WTC11 (cell line): ENCODE measurements at regions not wholly inside any gene's neighbourhood (a gene's known extent, or its start where the extent isn't known, plus 50 kb on each side); places are given as distances from the start of the nearest gene placed in this dataset.

Source experiments
- ATAC-seq: fragments of 200-7000 bp; cut with Tn5 transposase; 2 replicates; pipeline ENCODE4 v1.10.0; 2021; ENCODE audit warnings: mild to moderate bottlenecking, moderate library complexity
- CTCF ChIA-PET: fragments of 300-600 bp; sonication (Branson Sonifier 250); formaldehyde crosslinking; loops from one replicate; lab custom pipeline; 2021; ENCODE audit warnings: antibody characterized with exemption; lab: Charles Lee
- POLR2A ChIA-PET: fragments of 350-600 bp; sonication (Branson Sonifier 250); formaldehyde crosslinking; loops from one replicate; lab custom pipeline; 2021; ENCODE audit warnings: antibody characterized with exemption; lab: Charles Lee
- DNase-seq: peaks from one replicate; pipeline ENCODE4 v3.0.0; 2021; ENCODE audit warnings: low spot score
- H3K27ac Mint-ChIP-seq: 2 replicates; pipeline ENCODE4 v1.8.0; 2021; ENCODE audit warnings: mixed read lengths
- H3K27me3 Mint-ChIP-seq: 2 replicates; pipeline ENCODE4 v1.8.0; 2021; ENCODE audit warnings: low read depth, mild to moderate bottlenecking, moderate library complexity, mixed read lengths
- H3K36me3 Mint-ChIP-seq: 2 replicates; pipeline ENCODE4 v1.8.0; 2021; ENCODE audit warnings: mixed read lengths
- H3K4me1 Mint-ChIP-seq: 2 replicates; pipeline ENCODE4 v1.8.0; 2022; ENCODE audit warnings: mixed read lengths
- H3K4me3 Mint-ChIP-seq: 2 replicates; pipeline ENCODE4 v1.8.0; 2021; ENCODE audit warnings: mild to moderate bottlenecking, moderate library complexity, mixed read lengths
- H3K9me3 Mint-ChIP-seq: 2 replicates; pipeline ENCODE4 v1.8.0; 2021; ENCODE audit warnings: mixed read lengths
- ERG ChIP-seq: fragments of 250-450 bp; sonication (Bioruptor Pico); IDR thresholded peaks from 2 replicates; pipeline ENCODE4 v1.8.0; 2021; ENCODE audit warnings: mild to moderate bottlenecking
- HMGXB4 ChIP-seq: sonication (generic); formaldehyde crosslinking; IDR thresholded peaks from 2 replicates; pipeline ENCODE4 v1.8.1; 2023; ENCODE audit warnings: mild to moderate bottlenecking, moderate library complexity, missing genetic modification reagents
- SP1 ChIP-seq: sonication (generic); formaldehyde crosslinking; conservative IDR thresholded peaks from 2 replicates; pipeline ENCODE4 v1.8.1; 2022; ENCODE audit warnings: missing genetic modification reagents
- TCF7 ChIP-seq: sonication (generic); formaldehyde crosslinking; IDR thresholded peaks from 2 replicates; pipeline ENCODE4 v1.8.0; 2022; ENCODE audit warnings: mild to moderate bottlenecking, low read depth, missing genetic modification reagents, moderate library complexity
- ZBTB21 ChIP-seq: sonication (generic); formaldehyde crosslinking; IDR thresholded peaks from 2 replicates; pipeline ENCODE4 v1.8.1; 2023; ENCODE audit warnings: mild to moderate bottlenecking, missing genetic modification reagents, borderline replicate concordance
- ZBTB43 ChIP-seq: sonication (generic); formaldehyde crosslinking; IDR thresholded peaks from 2 replicates; pipeline ENCODE4 v1.8.1; 2023; ENCODE audit warnings: mild to moderate bottlenecking, missing genetic modification reagents
- ZNF232 ChIP-seq: sonication (generic); formaldehyde crosslinking; IDR thresholded peaks from 2 replicates; pipeline ENCODE4 v1.8.0; 2022; ENCODE audit warnings: mild to moderate bottlenecking, missing genetic modification reagents
- ZNF281 ChIP-seq: sonication (generic); formaldehyde crosslinking; IDR thresholded peaks from 2 replicates; pipeline ENCODE4 v1.8.0; 2023; ENCODE audit warnings: mild to moderate bottlenecking, missing genetic modification reagents
- ZNF512 ChIP-seq: sonication (generic); formaldehyde crosslinking; IDR thresholded peaks from 2 replicates; pipeline ENCODE4 v1.8.1; 2022; ENCODE audit warnings: missing genetic modification reagents, borderline replicate concordance
- ZNF532 ChIP-seq: fragments of 250-450 bp; sonication (Bioruptor Pico); IDR thresholded peaks from 2 replicates; pipeline ENCODE4 v1.9.0; 2021; ENCODE audit warnings: mild to moderate bottlenecking, borderline replicate concordance

GRCh38 chr9:71403106-71403505 lies 281.7 kb upstream of the TRPM3 start:
- Mint-ChIP-seq H3K9me3 (peaks cover 15% of the 10 kb centered on the region), H3K27me3 (no peaks in the 10 kb centered on the region; the same call in 1 of the 2 replicates), H3K27ac (no peak overlapping the region), H3K4me3 (no peak overlapping the region), H3K36me3 (peaks cover 15% of the 10 kb centered on the region), H3K4me1 (no peaks in the 10 kb centered on the region)
- ChIA-PET POLR2A (no interaction called here), CTCF (no interaction called here)
- ATAC-seq (no peak), DNase-seq (no peak)
- TF ChIP-seq ZBTB21: no peak
- TF ChIP-seq ZNF232 (CRISPR knock-in tag): no peak
- TF ChIP-seq HMGXB4: no peak
- TF ChIP-seq ZNF512 (CRISPR knock-in tag): no peak
- no peak for TF ChIP-seq ZNF281 (CRISPR knock-in tag)

GRCh38 chr9:71393005-71393404 lies 271.6 kb upstream of the TRPM3 start:
- POLR2A ChIA-PET: no interaction called here
- no peaks in the 10 kb centered on the region for H3K27me3 Mint-ChIP-seq

GRCh38 chr9:71384343-71384742 lies 262.9 kb upstream of the TRPM3 start:
- ChIA-PET POLR2A (no interaction called here), CTCF (no interaction called here)
- no peaks in the 10 kb centered on the region for H3K36me3 Mint-ChIP-seq
- H3K4me1 Mint-ChIP-seq: peaks cover 13% of the 10 kb centered on the region
- H3K27ac Mint-ChIP-seq: no peak overlapping the region
- H3K4me3 Mint-ChIP-seq: no peak overlapping the region
- no peaks in the 10 kb centered on the region for H3K27me3 Mint-ChIP-seq
- DNase-seq (no peak), ATAC-seq (no peak)
- no peaks in the 10 kb centered on the region for H3K9me3 Mint-ChIP-seq
- no peak for TF ChIP-seq ZNF532
- no peak for TF ChIP-seq ZBTB43 (CRISPR knock-in tag)
- no peak for TF ChIP-seq ERG
- no peak for TF ChIP-seq SP1

More at GRCh38 chr9:71393005-71393404, 271.6 kb upstream of the TRPM3 start:
- ATAC-seq: no peak
- H3K4me3 Mint-ChIP-seq: no peak overlapping the region
- CTCF ChIA-PET: no interaction called here
- peaks cover 9% of the 10 kb centered on the region for H3K4me1 Mint-ChIP-seq
- H3K9me3 Mint-ChIP-seq: no peaks in the 10 kb centered on the region
- no peak for TF ChIP-seq ZNF281 (CRISPR knock-in tag)
- no peak for TF ChIP-seq TCF7 (CRISPR knock-in tag)
- H3K36me3 Mint-ChIP-seq: no peaks in the 10 kb centered on the region
- no peak for DNase-seq
- H3K27ac Mint-ChIP-seq: no peak overlapping the region
